NCI-H1092 treated with DMSO at 0.1 percent for 48 hours (cell line): ENCODE measurements at regions not wholly inside any gene's neighbourhood (a gene's known extent, or its start where the extent isn't known, plus 50 kb on each side); places are given as distances from the start of the nearest gene placed in this dataset.

Source experiments
- DNase-seq: peaks from one replicate; lab custom pipeline; 2025; lab: John Stamatoyannopoulos, UW

- DNase-seq, result no peak
Observed at GRCh38 chr1:9419369-9420041, 119.8 kb upstream of the SLC25A33 start.

- no peak for DNase-seq
Observed at GRCh38 chr1:9420835-9421532, 118.3 kb upstream of the SLC25A33 start.

GRCh38 chr1:9421533-9421873 lies 117.8 kb upstream of the SLC25A33 start:
- DNase-seq, result no peak

- DNase-seq, result no peak
Observed at GRCh38 chr1:9422321-9422720, 116.9 kb upstream of the SLC25A33 start.

- no peak for DNase-seq
Observed at GRCh38 chr1:9422911-9423505, 116.3 kb upstream of the SLC25A33 start.

GRCh38 chr1:9424261-9424660 lies 115.0 kb upstream of the SLC25A33 start:
- DNase-seq, result no peak

- no peak for DNase-seq
Observed at GRCh38 chr1:9425859-9426258, 113.4 kb upstream of the SLC25A33 start.

GRCh38 chr1:9426291-9426711 lies 113.0 kb upstream of the SLC25A33 start:
- no peak for DNase-seq

- no peak for DNase-seq
Observed at GRCh38 chr1:9427388-9427787, 111.9 kb upstream of the SLC25A33 start.

- DNase-seq, result peak; percentile 99
Observed at GRCh38 chr1:9428601-9429341, 110.5 kb upstream of the SLC25A33 start.

GRCh38 chr1:9429342-9429711 lies 109.9 kb upstream of the SLC25A33 start:
- DNase-seq, result no peak

- DNase-seq, result no peak
Observed at GRCh38 chr1:9434247-9435152, 104.8 kb upstream of the SLC25A33 start.

GRCh38 chr1:9435153-9435636 lies 104.1 kb upstream of the SLC25A33 start:
- no peak for DNase-seq

GRCh38 chr1:9435854-9436640 lies 103.2 kb upstream of the SLC25A33 start:
- DNase-seq, result no peak

- no peak for DNase-seq
Observed at GRCh38 chr1:9437961-9438430, 101.3 kb upstream of the SLC25A33 start.

GRCh38 chr1:9438431-9439073 lies 100.7 kb upstream of the SLC25A33 start:
- DNase-seq, result no peak

GRCh38 chr1:9439074-9439761 lies 100.0 kb upstream of the SLC25A33 start:
- DNase-seq, result no peak

- DNase-seq, result no peak
Observed at GRCh38 chr1:9440261-9440660, 99.0 kb upstream of the SLC25A33 start.

GRCh38 chr1:9440763-9441194 lies 98.5 kb upstream of the SLC25A33 start:
- no peak for DNase-seq
